NCI-H1092 (cell line): ENCODE measurements at regions not wholly inside any gene's neighbourhood (a gene's known extent, or its start where the extent isn't known, plus 50 kb on each side); places are given as distances from the start of the nearest gene placed in this dataset.

Experiments
- DNase-seq: peaks from one replicate; lab custom pipeline; 2025; lab: John Stamatoyannopoulos, UW

- DNase-seq, result no peak
Measured at GRCh38 chr13:86946734-86947133, 724.4 kb upstream of the SLITRK5 start.

- no peak for DNase-seq
Measured at GRCh38 chr13:86954341-86954740, 716.8 kb upstream of the SLITRK5 start.

- DNase-seq, result no peak
Measured at GRCh38 chr13:86960876-86961275, 710.3 kb upstream of the SLITRK5 start.

GRCh38 chr13:86974251-86974994 is 696.7 kb upstream of the SLITRK5 start:
- DNase-seq, result no peak

- no peak for DNase-seq
Measured at GRCh38 chr13:86974995-86975328, 696.2 kb upstream of the SLITRK5 start.

- DNase-seq, result no peak
Measured at GRCh38 chr13:86976521-86977324, 694.4 kb upstream of the SLITRK5 start.

GRCh38 chr13:86986448-86986847 is 684.7 kb upstream of the SLITRK5 start:
- peak; percentile 39 for DNase-seq

GRCh38 chr13:86992251-86992650 is 678.9 kb upstream of the SLITRK5 start:
- DNase-seq, result no peak

- no peak for DNase-seq
Measured at GRCh38 chr13:87003265-87003664, 667.9 kb upstream of the SLITRK5 start.

- no peak for DNase-seq
Measured at GRCh38 chr13:87005511-87005910, 665.7 kb upstream of the SLITRK5 start.

- DNase-seq, result no peak
Measured at GRCh38 chr13:87035526-87035925, 635.6 kb upstream of the SLITRK5 start.

- no peak for DNase-seq
Measured at GRCh38 chr13:87042946-87043345, 628.2 kb upstream of the SLITRK5 start.

- no peak for DNase-seq
Measured at GRCh38 chr13:87052731-87053130, 618.4 kb upstream of the SLITRK5 start.

- no peak for DNase-seq
Measured at GRCh38 chr13:87057807-87058520, 613.2 kb upstream of the SLITRK5 start.

GRCh38 chr13:87058786-87059329 is 612.3 kb upstream of the SLITRK5 start:
- DNase-seq, result no peak

GRCh38 chr13:87078947-87079795 is 592.0 kb upstream of the SLITRK5 start:
- DNase-seq, result no peak

GRCh38 chr13:87080100-87080779 is 590.9 kb upstream of the SLITRK5 start:
- no peak for DNase-seq

- DNase-seq, result no peak
Measured at GRCh38 chr13:87084192-87084591, 587.0 kb upstream of the SLITRK5 start.

- no peak for DNase-seq
Measured at GRCh38 chr13:87087741-87088140, 583.4 kb upstream of the SLITRK5 start.

- no peak for DNase-seq
Measured at GRCh38 chr13:87089391-87089790, 581.8 kb upstream of the SLITRK5 start.

GRCh38 chr13:87093399-87093798 is 577.8 kb upstream of the SLITRK5 start:
- no peak for DNase-seq
